ENCODE measurements at regions not wholly inside any gene's neighbourhood (a gene's known extent, or its start where the extent isn't known, plus 50 kb on each side); places are given as distances from the start of the nearest gene placed in this dataset.

DNA sequence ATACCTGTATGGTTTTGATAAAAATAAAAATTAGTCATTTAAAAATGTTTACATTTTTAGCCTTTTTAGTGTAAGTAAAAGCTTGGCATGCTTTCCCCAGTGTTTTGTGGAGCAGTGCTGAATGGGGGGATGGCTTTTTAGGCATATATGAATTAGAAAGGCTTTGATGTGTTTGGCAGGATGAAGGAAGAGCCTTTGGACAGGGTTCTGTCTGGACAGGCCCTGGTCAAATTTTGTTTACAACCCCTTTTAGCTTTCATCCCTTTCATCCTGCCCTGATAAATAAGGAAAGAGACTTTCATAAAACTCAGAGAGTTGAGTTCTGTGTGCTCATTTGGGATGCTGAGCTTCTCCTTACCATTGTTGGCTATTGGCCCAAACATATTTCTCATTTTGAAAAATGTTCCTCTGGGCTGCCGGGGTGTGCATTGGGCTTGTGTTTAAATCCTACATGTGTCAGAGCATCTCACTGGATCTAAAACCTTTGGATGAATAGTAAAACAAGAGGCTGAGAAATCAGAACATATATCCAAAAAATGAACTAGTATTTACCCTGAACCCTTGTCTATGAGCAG is 68.1 kb upstream of the PHYHIPL start:
- H3K56ac ChIP-seq (ENCODE audit: extremely low read depth, insufficient read depth, low read length): no peak overlapping the region
- no peak overlapping the region for H3K4me2 ChIP-seq (ENCODE audit: low read depth, low read length)
- no peaks in the 10 kb centered on the region for H3K36me3 ChIP-seq (ENCODE audit: control insufficient read depth, insufficient read depth, low read length)
- no peak overlapping the region for H3K9ac ChIP-seq (ENCODE audit: low read depth, low read length)
- DNase-seq (no peak), ATAC-seq (ENCODE audit: low read depth) (no peak)
- H3K14ac ChIP-seq (replicated peaks; ENCODE audit: low read depth, low read length): no peak overlapping the region
- WGBS, 2 experiments (ENCODE audit: extremely low coverage in 2 of 2, insufficient read length in 1 of 2): no CpG with 5 or more reads among the region's 1 CpG
- H2AK9ac ChIP-seq (replicated peaks; ENCODE audit: low read depth, low read length, poor library complexity): no peak overlapping the region
- no peak overlapping the region for H2BK15ac ChIP-seq (ENCODE audit: low read depth, low read length)
- no peak overlapping the region for H4K8ac ChIP-seq (ENCODE audit: low read depth in 2 of 2, low read length in 2 of 2)
- H3K4me1 ChIP-seq (ENCODE audit: control insufficient read depth, insufficient read depth, low read length): no peaks in the 10 kb centered on the region
- ChIA-PET CTCF (interaction anchor here (1.2 kb wide), 1 partner anchor 10 kb away, joined by 3 read pairs; no protein-coding TSS in a partner anchor), POLR2A (ENCODE audit: unreplicated experiment) (no interaction called here)
- H3K27me3 ChIP-seq (ENCODE audit: control insufficient read depth, insufficient read depth, low read length): no peaks in the 10 kb centered on the region
- TF ChIP-seq NFE2L2 (IDR thresholded peaks at IDR 0.05; ENCODE audit: low read depth, low read length) (no peak), RAD21 (IDR thresholded peaks at IDR 0.05; ENCODE audit: low read length) (no peak), CTCF (conservative IDR thresholded peaks at IDR 0.05; ENCODE audit: low read depth, low read length) (no peak), RFX5 (IDR thresholded peaks at IDR 0.05; ENCODE audit: low read depth, low read length) (no peak), RCOR1 (IDR thresholded peaks at IDR 0.05; ENCODE audit: insufficient replicate concordance, low read length) (no peak), ELK1 (IDR thresholded peaks at IDR 0.05; ENCODE audit: borderline replicate concordance, low read depth, low read length) (no peak), USF2 (IDR thresholded peaks at IDR 0.05; ENCODE audit: low read depth, low read length) (no peak), MAFK (IDR thresholded peaks at IDR 0.05; ENCODE audit: low read depth, low read length) (no peak), SMC3 (IDR thresholded peaks at IDR 0.05; ENCODE audit: low read depth, low read length) (no peak), MAZ (IDR thresholded peaks at IDR 0.05; ENCODE audit: borderline replicate concordance, low read depth, low read length) (no peak), CHD1 (IDR thresholded peaks at IDR 0.05; ENCODE audit: low read depth, low read length) (no peak)
- no peak overlapping the region for H3K27ac ChIP-seq (ENCODE audit: insufficient read depth, low read length)
- intact Hi-C loops (cut with micrococcal nuclease): no loop called here
- H3K4ac ChIP-seq (ENCODE audit: low read depth, low read length): no peak overlapping the region
- no peaks in the 10 kb centered on the region for H3K9me1 ChIP-seq (ENCODE audit: insufficient read depth, low read length)
- H4K91ac ChIP-seq (ENCODE audit: insufficient read depth, low read depth, low read length): no peak overlapping the region
- H2BK20ac ChIP-seq (ENCODE audit: low read depth, low read length): no peak overlapping the region
- no peak overlapping the region for H2AFZ ChIP-seq (replicated peaks; ENCODE audit: low read length, poor library complexity)
- no peak overlapping the region for H3K23ac ChIP-seq (ENCODE audit: low read depth, low read length)
- in situ Hi-C loops (cut with MboI; ENCODE audit: low sequenced_read_pairs): no loop called here
- H3K4me3 ChIP-seq (ENCODE audit: insufficient read depth, low read depth, low read length): no peak overlapping the region
- no peak overlapping the region for H4K5ac ChIP-seq (ENCODE audit: low read depth, low read length)
- no peaks in the 10 kb centered on the region for H4K20me1 ChIP-seq (ENCODE audit: insufficient read depth, low read length)
- H3K18ac ChIP-seq (ENCODE audit: low read depth, low read length): no peak overlapping the region
- no peak overlapping the region for H2BK5ac ChIP-seq (ENCODE audit: low read depth, low read length, poor library complexity, severe bottlenecking)
- no TSS peak for BruUV-seq (replicated peaks)
- H3K79me1 ChIP-seq (ENCODE audit: low read depth in 1 of 2, low read length in 2 of 2): no peaks in the 10 kb centered on the region
- dilution Hi-C loops (cut with HindIII; ENCODE audit: low sequenced_read_pairs, unreplicated experiment): no loop called here
- H3K9me3 ChIP-seq (ENCODE audit: control insufficient read depth, insufficient read depth, low read length): no peaks in the 10 kb centered on the region
- H2AK5ac ChIP-seq (ENCODE audit: low read depth, low read length): no peak overlapping the region
- H2BK120ac ChIP-seq (ENCODE audit: low read depth, low read length): no peak overlapping the region
